HG02623 (cell line): ENCODE measurements at regions not wholly inside any gene's neighbourhood (a gene's known extent, or its start where the extent isn't known, plus 50 kb on each side); places are given as distances from the start of the nearest gene placed in this dataset.
"Not testable (repeated sequence)": the region's sequence is repeated elsewhere in the genome, so short reads cannot be mapped to it uniquely, and the experiment has no call there.

Source experiments
- ATAC-seq: cut with Tn5 transposase; IDR thresholded peaks from one replicate; pipeline ENCODE4 v1.9.1; 2021; ENCODE audit warnings: moderate library complexity; ENCODE audit not compliant: unreplicated experiment

DNA sequence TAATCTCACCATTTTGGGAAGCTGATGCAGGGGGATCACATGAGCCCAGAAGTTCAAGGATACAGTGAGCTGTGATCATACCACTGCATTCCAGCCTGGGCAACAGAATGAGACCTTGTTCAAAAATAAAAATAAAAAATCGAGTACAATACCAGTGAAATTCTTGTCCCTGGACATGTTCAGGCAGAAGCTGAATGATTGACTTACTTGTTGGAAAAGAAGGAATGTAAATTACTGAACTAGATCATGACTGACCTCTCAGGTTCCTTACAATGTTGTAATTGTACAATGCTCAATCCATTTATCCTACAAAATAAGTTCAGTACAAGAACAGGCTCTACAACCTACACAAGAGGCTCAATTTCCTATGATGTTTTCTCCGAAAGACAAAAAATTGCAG lies 1010.4 kb downstream of the TLE1 start:
- no peak for ATAC-seq

DNA sequence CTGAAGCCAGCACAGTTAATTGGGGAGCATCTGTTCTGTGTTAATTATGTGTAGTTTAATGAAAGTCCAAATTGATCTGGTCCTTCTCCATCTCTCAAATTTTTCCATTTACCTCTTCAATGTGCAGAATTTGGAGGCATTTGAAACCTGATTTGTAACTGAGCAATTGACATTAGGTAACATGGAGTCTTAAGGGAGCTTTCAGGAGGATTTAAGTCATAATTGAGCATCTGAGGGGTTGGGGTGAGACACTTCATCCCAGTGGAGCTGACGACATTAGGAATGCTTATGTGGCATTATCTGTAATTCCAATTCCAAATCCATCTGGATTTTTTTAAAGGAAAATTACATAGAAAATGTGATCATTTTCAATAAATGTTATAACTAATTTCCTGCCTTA lies 1015.9 kb downstream of the TLE1 start:
- ATAC-seq = no peak

DNA sequence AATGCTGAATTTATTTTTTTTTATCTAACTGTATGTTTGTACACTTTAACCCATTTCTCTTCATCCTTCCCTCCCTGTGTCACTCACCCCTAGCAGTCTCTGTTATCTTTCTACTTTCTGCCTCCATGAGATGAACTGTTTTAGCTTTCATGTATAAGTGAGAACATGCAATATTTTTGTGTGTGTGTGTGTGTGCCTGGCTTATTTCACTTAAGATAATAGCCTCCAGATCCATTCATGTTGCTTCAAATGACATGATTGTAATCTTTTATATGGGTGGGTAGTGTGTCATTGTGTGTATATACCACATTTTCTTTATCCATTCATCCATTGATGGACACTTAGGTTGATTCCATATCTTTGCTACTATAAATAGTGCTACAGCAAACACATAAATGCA lies 1023.9 kb downstream of the TLE1 start:
- no peak for ATAC-seq

DNA sequence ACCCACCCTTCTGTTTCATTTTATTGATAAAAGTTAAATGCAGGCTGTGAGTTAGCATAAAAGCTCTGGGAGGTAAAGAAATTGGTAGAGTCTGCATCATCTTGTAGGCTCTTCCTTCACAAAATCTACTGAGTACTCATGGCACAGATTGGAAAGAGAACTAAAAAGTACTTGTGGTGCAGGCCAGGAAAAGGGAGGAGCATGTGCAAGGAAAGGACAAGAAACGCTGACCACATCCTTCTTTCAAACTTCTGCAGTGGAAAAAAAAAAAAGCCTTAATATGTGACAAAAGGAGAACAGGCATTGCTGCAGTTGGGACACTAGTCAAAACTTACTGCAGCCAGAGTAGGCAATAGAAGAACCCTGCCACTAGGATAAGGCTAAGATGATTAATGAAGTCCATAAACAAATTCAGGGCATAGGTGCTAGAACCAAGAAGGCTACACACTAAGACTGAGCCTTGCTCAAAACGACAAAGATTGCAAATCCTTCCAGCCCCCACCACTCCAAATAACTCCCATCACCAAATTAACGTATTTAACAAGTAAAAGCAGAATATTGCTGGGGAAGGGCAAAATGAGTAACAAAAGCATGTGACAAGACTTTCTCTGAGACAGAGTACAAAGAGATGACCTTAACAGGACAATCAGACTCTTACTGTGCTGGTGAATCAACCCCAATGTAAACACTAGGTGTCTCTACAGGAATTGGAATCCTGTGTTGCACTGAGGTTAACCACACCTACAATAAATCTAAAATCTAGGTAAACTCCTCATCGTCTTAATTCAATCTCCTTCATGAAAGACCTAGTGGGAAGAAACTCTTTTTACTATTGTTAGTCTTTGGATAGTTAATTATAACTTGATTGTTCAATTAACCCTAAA lies 1024.8 kb downstream of the TLE1 start:
- no peak for ATAC-seq

DNA sequence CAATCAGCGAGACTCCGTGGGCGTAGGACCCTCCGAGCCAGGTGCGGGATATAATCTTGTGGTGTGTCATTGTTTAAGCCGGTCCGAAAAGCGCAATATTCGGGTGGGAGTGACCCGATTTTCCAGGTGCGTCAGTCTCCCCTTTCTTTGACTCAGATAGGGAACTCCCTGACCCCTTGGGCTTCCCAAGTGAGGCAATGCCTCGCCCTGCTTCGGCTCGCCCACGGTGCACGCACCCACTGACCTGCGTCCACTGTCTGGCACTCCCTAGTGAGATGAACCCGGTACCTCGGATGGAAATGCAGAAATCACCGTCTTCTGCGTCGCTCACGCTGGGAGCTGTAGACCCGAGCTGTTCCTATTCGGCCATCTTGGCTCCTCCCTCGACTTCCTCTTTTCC lies 1029.6 kb downstream of the TLE1 start:
- ATAC-seq = not testable (repeated sequence)

DNA sequence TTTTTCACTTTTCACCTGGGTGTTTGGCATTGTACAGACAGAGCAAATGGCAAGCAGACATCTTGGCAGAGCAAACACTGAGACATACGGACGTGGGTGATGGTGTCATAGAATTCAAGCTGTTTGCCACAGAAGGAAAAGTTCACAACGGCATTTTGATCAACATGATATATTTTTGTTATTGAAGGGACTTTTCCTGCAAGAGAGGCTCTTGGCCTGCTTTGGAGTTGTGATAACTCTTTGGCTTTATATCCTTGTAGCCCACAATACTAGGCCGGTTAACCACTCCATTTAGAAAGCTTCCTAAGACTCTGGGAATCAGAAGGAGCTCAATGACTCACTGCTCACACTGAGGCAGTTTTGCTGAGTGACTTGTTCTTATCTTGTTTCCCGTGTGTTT lies 1038.3 kb downstream of the TLE1 start:
- no peak for ATAC-seq

DNA sequence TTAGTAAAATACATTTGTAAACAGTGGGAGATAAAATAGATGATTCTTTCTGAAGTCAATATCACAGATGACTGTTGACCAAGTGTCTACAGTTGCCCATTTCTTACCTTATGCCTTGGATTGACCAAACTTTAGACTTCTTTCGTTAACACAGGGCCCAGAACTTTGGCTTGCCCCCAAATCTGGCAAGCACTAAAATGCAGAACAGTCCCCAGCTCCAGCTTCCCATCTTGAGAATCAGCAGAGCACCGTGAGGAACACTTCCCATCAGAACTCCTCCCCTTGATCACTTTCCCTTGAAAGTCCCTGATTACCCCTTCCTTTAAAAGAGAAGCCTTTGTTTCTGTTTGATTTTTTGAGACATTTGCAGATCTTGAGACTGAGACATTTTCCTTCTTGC lies 1039.9 kb downstream of the TLE1 start:
- no peak for ATAC-seq

DNA sequence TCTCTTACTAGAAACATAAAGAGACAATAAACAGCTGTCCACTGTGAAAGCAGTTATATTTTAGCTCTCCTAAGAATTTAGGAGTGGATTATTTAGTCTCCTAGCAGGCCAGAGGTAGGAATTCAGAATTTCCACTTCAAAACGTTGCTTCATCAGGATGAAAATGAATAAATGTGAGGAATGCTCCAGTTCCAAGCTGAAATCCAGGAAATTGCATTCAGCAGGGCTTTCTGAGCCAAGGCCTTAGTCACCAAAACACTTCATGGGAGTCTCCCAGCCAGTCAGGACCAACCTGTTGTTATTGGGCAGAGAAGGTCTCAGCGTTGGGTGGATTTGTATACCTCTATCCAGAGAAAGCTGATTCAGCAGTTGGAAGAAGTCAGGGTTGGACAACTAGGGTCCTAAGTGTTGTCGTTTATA lies 1040.3 kb downstream of the TLE1 start:
- ATAC-seq = no peak

DNA sequence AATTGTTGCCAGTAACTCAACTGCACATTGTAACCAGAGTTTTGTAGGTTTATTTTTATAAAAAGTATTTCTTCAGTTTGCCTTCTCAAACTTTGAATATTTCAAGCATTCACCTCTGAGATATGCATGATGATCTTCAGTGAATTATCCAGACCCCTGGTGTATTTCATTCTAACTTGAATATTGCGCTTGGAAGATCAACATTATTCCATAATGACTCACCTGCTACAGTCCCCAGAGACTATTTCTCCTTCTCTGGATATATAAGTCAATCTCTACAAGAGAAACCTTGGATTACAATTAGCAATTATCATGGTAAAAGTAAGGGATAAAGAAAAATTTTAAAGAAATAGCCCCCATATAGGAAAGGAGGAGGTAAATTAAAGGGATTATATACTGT lies 1041.0 kb downstream of the TLE1 start:
- no peak for ATAC-seq

DNA sequence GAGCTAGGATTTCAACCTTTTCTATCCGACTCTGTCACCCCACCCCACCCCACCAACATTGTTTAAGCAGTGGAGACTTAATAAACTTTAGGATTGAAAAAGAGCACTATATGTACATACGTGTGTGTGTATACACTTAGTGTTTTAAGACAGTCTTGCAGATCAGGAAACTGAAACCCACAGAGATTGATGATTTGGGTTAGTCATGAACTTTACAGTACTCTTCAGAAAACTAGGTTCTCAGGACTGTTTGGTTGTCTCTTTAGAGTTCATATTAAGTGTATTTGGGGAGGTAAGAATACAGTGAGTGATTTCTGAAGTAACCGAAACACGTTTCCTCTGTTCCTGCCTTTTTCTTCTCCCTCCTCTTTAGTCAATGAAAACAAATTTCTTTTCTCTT lies 1043.1 kb downstream of the TLE1 start:
- ATAC-seq = no peak

DNA sequence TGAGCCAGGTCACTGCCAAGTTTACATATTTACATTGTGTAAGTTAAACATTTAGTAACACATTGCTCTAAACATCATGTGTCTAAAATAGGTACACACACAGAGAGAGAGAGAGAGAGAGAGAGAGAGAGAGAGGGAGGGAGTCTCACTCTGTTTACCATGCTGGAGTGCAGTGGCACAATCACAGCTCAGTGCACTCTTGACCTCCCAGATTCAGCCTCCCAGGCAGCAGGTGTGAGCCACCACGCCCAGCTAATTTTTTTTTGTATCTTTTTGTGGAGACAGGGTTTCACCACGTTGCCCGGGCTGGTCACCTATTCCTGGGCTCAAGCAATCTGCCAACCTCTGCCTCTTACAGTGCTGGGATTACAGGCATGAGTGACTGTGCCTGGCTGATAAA lies 1045.3 kb downstream of the TLE1 start:
- no peak for ATAC-seq

DNA sequence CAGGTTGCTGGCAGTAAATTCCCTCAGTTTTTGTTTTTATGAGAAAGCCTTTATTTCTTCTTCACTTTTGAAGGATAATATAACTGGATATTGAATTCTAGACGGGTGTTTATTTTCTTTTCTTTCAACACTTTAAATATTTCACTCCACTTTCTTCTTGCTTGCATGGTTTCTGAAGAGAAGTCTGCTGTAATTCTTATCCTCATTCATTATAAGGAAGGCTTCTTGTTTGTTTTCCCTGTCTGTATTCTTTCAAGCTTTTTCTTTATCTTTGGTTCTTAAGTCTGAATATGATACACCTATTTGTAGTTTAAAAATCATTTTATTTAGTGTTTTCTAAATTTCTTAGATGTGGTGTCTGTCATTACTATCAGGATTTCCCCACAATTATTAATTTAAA lies 1054.3 kb downstream of the TLE1 start:
- ATAC-seq = no peak

DNA sequence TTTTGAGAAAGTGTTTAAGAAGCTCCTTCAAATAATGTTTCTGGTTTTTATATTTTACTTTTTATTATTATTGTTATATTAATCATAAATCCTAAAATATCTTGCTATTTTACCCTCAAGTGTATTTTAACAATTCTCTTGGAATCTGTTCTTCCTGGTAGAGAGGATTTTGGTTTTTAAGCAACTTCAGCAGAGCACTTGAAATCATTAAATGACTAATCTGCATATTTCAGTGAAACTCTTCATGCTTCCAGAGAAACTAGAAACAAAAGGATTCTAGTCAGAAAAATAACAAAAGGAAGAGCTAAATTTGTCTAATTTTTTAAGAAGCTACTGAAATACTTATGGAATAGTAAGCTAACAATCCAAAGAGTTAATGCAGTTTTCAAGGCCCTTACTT lies 1057.3 kb downstream of the TLE1 start:
- ATAC-seq = no peak

DNA sequence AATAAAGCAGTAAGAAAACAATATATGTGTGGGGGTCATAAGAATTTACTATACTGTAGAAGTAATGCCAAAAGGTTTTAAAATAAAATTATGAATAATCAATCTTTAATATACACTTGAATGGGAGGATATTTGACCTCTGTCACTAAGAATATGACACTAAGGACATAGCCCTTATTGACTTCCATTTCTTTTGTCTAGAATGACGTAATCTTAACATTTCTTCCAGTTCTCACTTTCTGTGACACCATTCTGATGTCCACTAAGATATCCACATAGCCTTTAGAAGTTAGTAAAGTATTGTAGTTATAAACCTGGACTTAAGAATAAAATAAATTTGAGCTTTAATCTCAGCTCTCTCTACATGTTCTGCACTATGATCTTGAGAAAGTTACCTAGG lies 1050.7 kb downstream of the TLE4 start:
- no peak for ATAC-seq

DNA sequence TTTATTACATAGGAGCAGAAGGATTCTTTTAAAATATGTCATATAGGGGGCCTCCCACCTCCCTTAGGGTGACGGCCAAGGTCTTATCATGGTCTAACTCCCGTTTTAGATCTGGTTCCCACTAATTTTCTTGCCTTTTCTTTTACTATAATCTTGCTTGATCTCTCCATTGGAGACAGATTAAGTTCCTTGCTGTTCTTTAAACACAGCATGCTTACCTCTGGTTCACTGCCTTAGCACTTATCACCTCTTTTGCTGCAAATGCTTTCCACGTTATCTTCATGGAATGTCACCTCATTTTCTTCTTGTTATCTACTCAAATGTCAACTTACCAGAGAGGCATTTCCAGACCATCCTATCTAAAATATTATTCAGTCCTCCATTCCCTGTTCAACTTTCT lies 1047.6 kb downstream of the TLE4 start:
- no peak for ATAC-seq

DNA sequence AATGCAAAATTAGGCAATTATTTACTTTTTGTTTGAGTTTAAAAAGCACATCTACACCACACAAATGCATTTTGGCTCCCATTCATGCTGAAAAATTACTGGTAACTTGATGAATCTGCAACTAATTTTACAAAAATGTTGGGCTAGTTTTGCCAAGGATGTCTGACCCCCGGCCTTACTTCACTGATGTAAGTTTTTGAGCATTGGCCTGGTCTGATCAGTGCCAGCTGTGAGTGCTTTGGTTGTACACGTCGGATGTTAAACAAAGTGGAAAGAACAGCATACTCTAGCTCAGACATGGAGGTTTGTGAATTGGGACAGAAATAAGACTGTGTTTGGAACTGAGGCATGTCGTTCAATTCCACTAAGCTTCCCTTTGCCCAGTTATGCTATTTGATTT lies 1044.2 kb downstream of the TLE4 start:
- no peak for ATAC-seq

DNA sequence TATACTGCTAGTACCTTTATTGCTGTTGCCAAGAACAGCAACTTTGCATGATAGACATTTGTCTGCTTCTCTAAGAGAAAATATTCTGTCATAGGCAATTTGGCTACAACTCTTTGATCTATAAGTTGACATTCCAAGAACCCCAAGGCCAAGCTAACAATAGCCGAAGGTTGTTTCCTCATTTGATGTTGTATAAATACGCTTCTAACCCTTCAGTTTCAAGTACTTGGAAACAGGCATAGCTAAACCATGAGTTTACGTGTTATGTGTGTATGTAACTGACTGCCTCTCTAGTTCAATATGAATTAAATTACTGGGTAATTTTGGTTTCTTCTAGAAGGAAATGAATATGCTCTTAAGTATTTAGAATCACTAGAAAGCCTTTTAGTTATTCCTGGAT lies 1034.0 kb downstream of the TLE4 start:
- no peak for ATAC-seq

DNA sequence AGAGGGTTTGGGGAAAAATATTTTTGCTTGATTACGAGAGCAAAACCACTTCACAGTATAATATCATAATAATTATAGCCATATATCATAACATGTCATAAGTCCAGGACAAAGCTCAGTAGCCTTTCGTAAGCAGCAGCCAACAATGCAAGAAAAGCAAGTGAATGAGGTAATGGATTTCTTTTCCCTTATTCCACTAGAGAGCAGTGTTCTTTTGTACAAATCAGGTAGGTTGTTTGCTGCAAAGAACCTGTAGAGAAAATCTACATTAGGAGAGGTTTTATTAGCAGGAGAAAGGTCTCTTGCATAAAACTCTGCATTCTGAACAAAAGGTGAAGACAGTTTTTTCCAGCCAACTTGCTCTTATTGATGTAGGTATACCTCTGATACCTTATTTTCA lies 1033.4 kb downstream of the TLE4 start:
- ATAC-seq = no peak

DNA sequence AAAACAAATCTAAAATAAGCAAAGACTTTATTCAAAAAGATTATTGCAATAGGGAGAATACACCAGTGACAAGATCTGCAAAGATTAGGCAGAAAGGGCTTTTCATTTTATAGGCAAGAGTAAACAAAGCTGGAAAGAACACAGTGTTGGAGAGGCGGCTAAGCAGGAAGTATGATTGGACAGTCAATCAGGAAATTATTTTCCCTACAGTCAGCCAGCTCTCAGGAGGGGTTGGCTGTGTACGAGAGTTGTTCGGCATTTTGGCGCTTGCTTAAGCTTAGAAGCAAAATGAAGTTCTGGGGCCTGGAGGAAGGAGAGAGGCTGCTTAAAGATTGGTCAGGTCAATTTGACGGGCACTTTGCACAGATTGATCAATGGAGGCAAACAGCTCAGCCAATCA lies 1030.5 kb downstream of the TLE4 start:
- no peak for ATAC-seq

DNA sequence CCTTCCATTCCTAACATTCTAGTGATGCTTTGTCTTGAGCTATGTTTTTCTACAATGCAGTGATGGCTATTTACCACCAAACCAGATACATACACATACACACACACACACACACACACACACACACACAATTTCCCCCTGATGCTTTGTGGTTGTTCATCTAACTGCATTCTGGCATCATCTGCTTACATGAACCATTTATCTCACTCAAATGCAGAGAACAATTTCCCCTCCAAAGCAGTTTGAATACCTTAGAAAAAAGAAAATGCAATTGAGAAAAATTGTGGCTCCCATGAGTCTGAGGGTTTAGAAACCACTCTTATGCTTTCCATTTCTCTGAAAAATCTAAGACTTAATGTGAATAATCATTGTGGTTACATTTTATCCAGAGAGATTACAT lies 1024.8 kb downstream of the TLE4 start:
- no peak for ATAC-seq

DNA sequence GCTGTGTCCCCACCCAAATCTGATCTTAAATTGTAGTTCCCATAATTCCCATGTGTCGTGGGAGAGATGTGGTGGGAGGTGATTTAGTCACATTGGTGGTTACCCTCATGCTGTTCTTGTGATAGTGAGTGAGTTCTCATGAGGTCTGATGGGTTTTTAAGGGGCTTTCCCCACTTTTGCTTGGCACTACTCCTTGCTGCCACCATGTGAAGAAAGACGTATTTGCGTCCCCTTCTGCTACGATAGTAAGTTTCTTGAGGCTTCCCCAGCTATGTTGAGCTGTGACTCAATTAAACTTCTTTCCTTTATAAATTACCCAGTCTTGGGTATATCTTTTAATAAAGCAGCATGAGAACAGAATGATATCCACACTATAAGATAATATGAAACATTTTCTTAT lies 1023.4 kb downstream of the TLE4 start:
- ATAC-seq = no peak

DNA sequence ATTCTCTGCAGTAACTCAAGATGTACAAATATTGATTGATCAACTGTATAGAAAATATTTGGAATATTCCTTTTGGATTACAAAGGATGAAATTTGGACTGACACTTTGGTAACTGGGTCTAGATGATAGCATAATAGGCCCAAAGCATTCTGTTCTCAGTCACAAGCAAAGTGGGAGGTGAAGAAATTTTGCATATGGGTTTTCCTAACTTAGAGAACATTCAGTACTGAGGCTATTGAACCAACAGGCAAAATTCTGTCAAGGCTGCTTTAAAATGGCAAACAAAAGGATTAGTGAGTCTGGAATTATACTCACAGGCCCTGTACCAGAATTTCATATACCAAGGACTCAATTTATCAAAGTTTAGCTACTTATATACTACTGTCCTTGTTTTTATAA lies 1020.6 kb downstream of the TLE4 start:
- no peak for ATAC-seq

DNA sequence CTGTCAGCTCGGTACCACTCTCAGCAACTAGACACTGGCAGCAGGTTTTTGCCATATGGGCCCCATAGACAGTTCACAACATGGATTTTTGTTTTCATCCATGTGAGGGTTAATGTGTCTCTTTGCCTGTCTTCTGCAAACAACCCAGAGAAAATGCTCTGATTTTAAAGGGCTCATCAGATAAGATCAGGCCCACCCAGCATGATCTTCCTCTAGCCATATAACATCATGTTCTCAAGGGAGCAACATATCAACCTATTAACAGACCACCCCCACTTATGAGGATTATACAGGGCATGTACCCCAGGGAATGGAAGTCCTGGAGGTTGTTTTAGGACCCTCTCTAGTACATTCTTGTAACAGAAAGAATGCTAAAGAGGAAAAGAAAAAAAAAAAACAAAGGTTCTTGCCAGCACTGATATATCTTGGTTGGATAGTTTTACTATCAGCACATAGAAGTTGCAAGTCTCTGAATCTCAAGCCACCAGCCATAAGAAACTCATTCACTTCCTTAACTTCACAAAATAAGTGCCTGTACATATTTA lies 1015.1 kb downstream of the TLE4 start:
- no peak for ATAC-seq
